Right lobe of liver (tissue), 6 donors: ENCODE measurements at regions not wholly inside any gene's neighbourhood (a gene's known extent, or its start where the extent isn't known, plus 50 kb on each side); places are given as distances from the start of the nearest gene placed in this dataset.
A peak's percentile ranks its signal among the peaks of the same experiment; 100 is the strongest.

Experiments used
- ATAC-seq, 4 donors: fragments of 200-7000 bp; cut with Tn5 transposase; one replicate each; pipeline ENCODE4 v1.9.1; 2020; ENCODE audit warnings: mild to moderate bottlenecking in 4 of 4, moderate library complexity in 4 of 4
- DNase-seq, 3 donors: peaks; one replicate each; pipeline ENCODE4 v3.0.0-alpha.2; 2020
- H3K27ac ChIP-seq, 3 donors: fragments of 200-600 bp; one replicate each; pipeline ENCODE4 v1.8.0; 2022
- H3K27me3 ChIP-seq, 2 donors: fragments of 200-600 bp; one replicate each; pipeline ENCODE4 v1.8.0; 2022
- H3K36me3 ChIP-seq, 4 donors: fragments of 200-600 bp; sonication (generic) in 1 of 4; one replicate each; pipeline versions ENCODE4 v1.5.1 to v1.8.0; 2017 to 2022; ENCODE audit warnings: control low read depth in 1 of 4
- H3K4me1 ChIP-seq, 4 donors: fragments of 200-600 bp; sonication (generic) in 1 of 4; one replicate each; pipeline versions ENCODE4 v1.5.1 to v1.8.0; 2017 to 2022; ENCODE audit warnings: control low read depth in 1 of 4
- H3K4me3 ChIP-seq, 3 donors: fragments of 200-600 bp; one replicate each; pipeline ENCODE4 v1.8.0; 2022
- H3K9me3 ChIP-seq, 4 donors: fragments of 200-600 bp; sonication (generic) in 1 of 4; one replicate each; pipeline versions ENCODE4 v1.5.1 to v1.8.0; 2017 to 2022; ENCODE audit warnings: control low read depth in 1 of 4
- CTCF ChIP-seq, 4 donors: fragments of 200-600 bp in 3 of 4; fragments of 450-650 bp in 1 of 4; IDR thresholded peaks; one replicate each; pipeline versions ENCODE4 v1.5.1 to v1.8.0; 2016 to 2022; ENCODE audit warnings: antibody characterized with exemption in 4 of 4, mild to moderate bottlenecking in 2 of 4
- POLR2A ChIP-seq: fragments of 450-650 bp; IDR thresholded peaks from one replicate; pipeline ENCODE4 v1.6.1; 2017; ENCODE audit warnings: antibody characterized with exemption, mild to moderate bottlenecking
- WGBS: methylation state at CpG from one replicate; pipeline ENCODE4 v1.1.6; 2018; ENCODE audit warnings: low coverage, low lambda C conversion rate; ENCODE audit not compliant: insufficient coverage; ENCODE audit errors: missing lambda C conversion rate; 5-methylcytosine and 5-hydroxymethylcytosine counted together
- intact Hi-C, 2 donors: fragments of 100-400 bp; cut with DNase I; formaldehyde crosslinking; loops; one replicate each; pipeline versions ENCODE4 v1.11.2 to v1.14.1; 2022
- donor health status: DM: no; HTN: yes; CAD: no.
- donor health status: DM: no; HTN: no; CAD: no.
- donor health status: DM: no; HTN: no; CAD: no.
- donor health status: DM: no; HTN: yes; CAD: no.
- donor health status: DM: no; HTN: yes; CAD: no.

DNA sequence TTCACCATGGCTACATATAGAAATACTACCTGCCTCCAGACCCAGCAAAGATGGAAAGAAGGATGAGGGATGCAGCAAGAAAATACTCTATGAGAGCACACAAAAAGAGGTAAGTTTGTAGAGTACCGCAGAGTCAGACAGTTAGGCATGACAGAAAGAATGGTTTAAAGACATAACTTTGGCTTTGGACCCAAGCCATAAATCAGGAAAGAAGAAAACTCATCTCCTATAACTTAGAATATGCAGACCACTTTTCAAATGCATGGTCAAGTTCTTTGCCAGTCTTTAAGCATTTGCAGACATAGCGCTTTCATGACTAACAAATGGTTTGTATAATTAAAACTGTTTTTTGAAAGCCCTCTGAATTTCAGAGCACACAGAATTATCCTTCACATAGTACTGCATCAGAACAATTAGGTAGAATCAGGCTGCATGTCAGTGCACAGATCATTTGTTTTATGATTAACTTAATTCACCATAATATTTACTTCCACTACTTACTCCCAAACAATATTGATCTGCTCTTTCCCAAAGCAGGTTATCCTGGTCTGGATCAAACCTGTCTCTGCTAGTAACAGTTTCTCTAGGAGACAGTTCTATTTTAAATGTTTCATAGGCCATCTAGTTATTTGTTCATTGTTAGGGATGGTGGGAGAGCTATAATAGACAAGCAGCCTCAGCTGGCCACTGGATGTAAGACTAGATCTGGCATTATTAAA lies 280.7 kb upstream of the NR5A2 start:
- no peak overlapping the region for H3K4me3 ChIP-seq
- no peaks in the 10 kb centered on the region for H3K36me3 ChIP-seq
- no peaks in the 10 kb centered on the region for H3K27me3 ChIP-seq
- no peaks in the 10 kb centered on the region for H3K9me3 ChIP-seq
- DNase-seq (no peak), ATAC-seq (peak; percentile 81 to 90 (median 88))
- 79% methylated on average over 2 of the region's 2 CpGs for WGBS
- intact Hi-C loops: no loop called here
- H3K4me1 ChIP-seq: peaks cover 0 to 21% (median 0%) of the 10 kb centered on the region in 4 donors
- no peak for TF ChIP-seq CTCF (IDR thresholded peaks at IDR 0.05)
- no peak for TF ChIP-seq POLR2A
- peak overlapping the region in 2 of 3 donors; percentile 72 to 81 for H3K27ac ChIP-seq

DNA sequence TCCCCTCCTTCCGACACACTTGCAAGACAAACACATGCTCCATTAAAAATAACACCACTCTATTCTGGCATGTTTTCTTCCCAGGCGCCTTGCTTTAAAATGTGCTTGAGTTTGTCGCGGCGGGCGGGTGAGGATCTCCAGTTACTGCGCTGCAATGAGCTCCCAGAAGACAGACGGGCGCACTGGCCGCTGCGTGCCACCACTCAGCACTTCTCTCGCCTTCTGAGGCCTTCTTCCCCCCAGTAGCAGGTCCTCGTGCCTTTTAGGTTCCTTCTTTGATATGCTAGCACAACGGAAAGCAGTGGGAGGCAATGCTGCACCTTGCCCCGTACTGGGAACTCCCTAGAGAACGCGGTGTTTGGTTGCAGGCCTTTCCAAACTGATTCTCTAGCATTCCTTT lies 279.5 kb upstream of the NR5A2 start:
- H3K9me3 ChIP-seq: no peaks in the 10 kb centered on the region
- H3K4me1 ChIP-seq: peaks cover 0 to 29% (median 0%) of the 10 kb centered on the region in 4 donors
- H3K4me3 ChIP-seq: no peak overlapping the region
- TF ChIP-seq POLR2A (no peak), CTCF (IDR thresholded peaks at IDR 0.05) (no peak)
- no peaks in the 10 kb centered on the region for H3K36me3 ChIP-seq
- ATAC-seq (peak; percentile 42 to 60 (median 57)), DNase-seq (peak in 1 of 3 donors; percentile 51)
- no peaks in the 10 kb centered on the region for H3K27me3 ChIP-seq
- H3K27ac ChIP-seq: peak overlapping the region in 2 of 3 donors; percentile 72 to 81
- intact Hi-C loops: no loop called here
- 66% methylated on average over 12 of the region's 17 CpGs for WGBS

DNA sequence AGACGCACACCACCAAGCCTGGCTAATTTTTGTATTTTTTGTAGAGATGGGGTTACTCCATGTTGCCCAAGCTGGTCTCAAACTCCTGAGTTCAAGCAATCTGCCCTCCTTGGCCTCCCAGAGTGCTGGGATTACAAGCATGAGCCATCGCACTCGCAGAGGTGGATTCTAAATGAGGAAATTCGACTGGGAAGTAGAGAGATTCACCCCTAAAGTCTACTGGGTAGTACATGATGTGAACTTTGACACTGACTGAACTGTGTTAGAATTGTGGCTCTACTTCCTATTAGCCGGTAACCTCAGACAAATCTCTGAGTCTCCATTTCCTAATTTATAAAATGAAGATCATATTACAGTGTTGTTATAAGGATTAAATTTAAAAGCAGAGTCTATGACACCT lies 276.0 kb upstream of the NR5A2 start:
- Histone ChIP-seq H3K9me3 (no peaks in the 10 kb centered on the region), H3K4me3 (no peak overlapping the region), H3K4me1 (peaks cover 0 to 27% (median 0%) of the 10 kb centered on the region in 4 donors), H3K27me3 (no peaks in the 10 kb centered on the region), H3K36me3 (no peaks in the 10 kb centered on the region), H3K27ac (peak overlapping the region in 1 of 3 donors; percentile 85)
- no peak for TF ChIP-seq POLR2A
- no peak for TF ChIP-seq CTCF (IDR thresholded peaks at IDR 0.05)
- intact Hi-C loops: no loop called here
- no peak for DNase-seq
- 56% methylated on average over 5 of the region's 5 CpGs for WGBS
- no peak for ATAC-seq

DNA sequence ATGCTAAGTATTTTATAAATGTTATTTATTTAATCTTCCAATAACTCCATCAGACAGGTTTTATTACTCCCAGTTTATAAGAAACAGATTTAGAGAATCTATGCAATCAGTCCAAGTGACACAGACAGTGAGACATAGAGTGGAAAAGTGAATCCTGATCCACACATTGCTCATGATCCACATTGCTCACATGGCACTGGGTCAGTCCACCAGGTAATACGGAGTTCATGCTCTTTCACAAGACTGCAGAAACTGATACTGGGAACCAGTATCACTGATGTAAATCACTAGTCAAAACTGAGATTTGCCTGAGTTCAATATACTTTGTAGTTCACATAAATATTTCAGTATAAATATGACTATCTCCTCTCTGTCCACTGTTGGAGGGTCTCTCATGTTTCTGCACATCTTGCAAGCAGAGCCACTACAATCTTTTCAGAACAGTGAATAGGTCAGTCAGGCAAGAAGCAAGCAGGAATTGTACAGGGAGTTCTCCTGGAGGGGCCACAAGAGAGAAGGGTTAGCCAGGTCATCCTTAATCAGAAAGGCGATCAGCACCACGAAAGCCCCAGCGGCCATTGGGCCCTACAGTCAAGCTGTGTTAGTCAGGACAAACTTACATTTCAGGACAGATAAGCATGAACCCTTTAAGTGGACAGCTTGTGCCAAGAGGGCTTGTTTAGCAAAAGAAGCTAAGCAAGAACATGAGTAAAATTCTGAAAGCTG lies 275.4 kb upstream of the NR5A2 start:
- intact Hi-C loops: no loop called here
- H3K27me3 ChIP-seq: no peaks in the 10 kb centered on the region
- DNase-seq (peak in 1 of 3 donors; percentile 65), ATAC-seq (peak; percentile 56 to 83 (median 75))
- peak overlapping the region in 2 of 3 donors; percentile 80 to 85 for H3K27ac ChIP-seq
- H3K4me3 ChIP-seq: no peak overlapping the region
- H3K9me3 ChIP-seq: no peaks in the 10 kb centered on the region
- H3K4me1 ChIP-seq: peaks cover 0 to 23% (median 0%) of the 10 kb centered on the region in 4 donors
- no peak for TF ChIP-seq POLR2A
- 40% methylated on average over 2 of the region's 4 CpGs for WGBS
- no peaks in the 10 kb centered on the region for H3K36me3 ChIP-seq

GRCh38 chr1:199752688-199753027 lies 274.9 kb upstream of the NR5A2 start:
- intact Hi-C loops: no loop called here
- H3K4me3 ChIP-seq: no peak overlapping the region
- no peaks in the 10 kb centered on the region for H3K9me3 ChIP-seq
- no peaks in the 10 kb centered on the region for H3K27me3 ChIP-seq
- H3K36me3 ChIP-seq: no peaks in the 10 kb centered on the region
- no peak for ATAC-seq
- peak overlapping the region in 2 of 3 donors; percentile 80 to 85 for H3K27ac ChIP-seq
- no peak for TF ChIP-seq CTCF (IDR thresholded peaks at IDR 0.05)
- TF ChIP-seq POLR2A: no peak
- H3K4me1 ChIP-seq: peaks cover 0 to 18% (median 0%) of the 10 kb centered on the region in 4 donors
- no peak for DNase-seq
- 82% methylated on average over 2 of the region's 2 CpGs for WGBS
